Kidney epithelial cell (primary cell): ENCODE measurements at regions not wholly inside any gene's neighbourhood (a gene's known extent, or its start where the extent isn't known, plus 50 kb on each side); places are given as distances from the start of the nearest gene placed in this dataset.
"Not testable (repeated sequence)": the region's sequence is repeated elsewhere in the genome, so short reads cannot be mapped to it uniquely, and the experiment has no call there.

Experiments
- DNase-seq: peaks from one replicate; pipeline ENCODE4 v3.0.0-alpha.2; 2010; ENCODE audit warnings: low read depth
- H3K27me3 ChIP-seq: 2 replicates; pipeline ENCODE4 v1.6.0; 2011; ENCODE audit warnings: low read length; ENCODE audit not compliant: control insufficient read depth, insufficient read depth
- H3K36me3 ChIP-seq: 2 replicates; pipeline ENCODE4 v1.5.1; 2011; ENCODE audit warnings: low read length; ENCODE audit not compliant: control insufficient read depth, insufficient read depth
- H3K4me3 ChIP-seq: 2 replicates; pipeline ENCODE4 v1.5.1; 2011; ENCODE audit warnings: low read depth, mild to moderate bottlenecking, control low read depth, low read length
- CTCF ChIP-seq: IDR thresholded peaks from 2 replicates; pipeline ENCODE4 v1.5.1; 2011; ENCODE audit warnings: mild to moderate bottlenecking, moderate library complexity, low read length, control low read depth, inconsistent platforms; ENCODE audit not compliant: insufficient read depth, poor library complexity, severe bottlenecking

DNA sequence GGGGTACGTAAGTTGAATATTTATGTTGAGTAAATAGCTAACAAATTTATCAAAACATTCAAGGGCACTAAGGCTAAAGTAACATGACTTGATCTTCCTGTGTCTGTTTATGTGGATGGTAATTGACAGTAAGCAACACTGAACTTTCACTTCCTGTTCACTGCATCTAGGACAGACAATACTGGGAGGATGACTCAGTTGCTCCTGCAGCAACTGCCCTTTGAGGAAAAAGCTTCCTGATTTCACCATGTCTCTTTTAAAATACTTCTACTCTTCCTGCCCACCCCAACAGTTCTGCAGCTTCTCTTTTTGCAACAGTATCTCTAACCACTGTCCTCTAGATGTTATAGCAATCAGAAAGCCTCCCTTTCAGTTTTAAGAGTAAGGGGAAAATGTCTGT, 76.6 kb upstream of the HGF start:
- no peak overlapping the region for H3K4me3 ChIP-seq
- DNase-seq: peak; percentile 26
- H3K36me3 ChIP-seq: no peaks in the 10 kb centered on the region
- H3K27me3 ChIP-seq: no peaks in the 10 kb centered on the region
- no peak for TF ChIP-seq CTCF

GRCh38 chr7:81845744-81846241, 75.9 kb upstream of the HGF start:
- DNase-seq: no peak
- Histone ChIP-seq H3K4me3 (no peak overlapping the region), H3K36me3 (no peaks in the 10 kb centered on the region), H3K27me3 (no peaks in the 10 kb centered on the region)
- TF ChIP-seq CTCF: no peak

DNA sequence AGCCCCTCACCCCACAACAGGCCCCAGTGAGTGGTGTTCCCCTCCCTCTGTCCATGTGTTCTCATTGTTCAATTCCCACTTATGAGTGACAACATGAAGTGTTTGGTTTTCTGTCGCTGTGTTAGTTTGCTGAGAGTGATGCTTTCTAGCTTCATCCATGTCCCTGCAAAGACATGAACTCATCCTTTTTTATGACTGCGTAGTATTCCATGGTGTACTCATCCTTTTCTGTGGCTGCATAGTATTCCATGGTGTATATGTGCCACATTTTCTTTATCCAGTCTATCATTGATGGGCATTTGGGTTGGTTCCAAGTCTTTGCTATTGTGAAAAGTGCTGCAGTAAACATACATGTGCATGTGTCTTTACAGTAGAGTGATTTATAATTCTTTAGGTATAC, 73.8 kb upstream of the HGF start:
- DNase-seq, H3K4me3 ChIP-seq, H3K27me3 ChIP-seq, H3K36me3 ChIP-seq: not testable (repeated sequence)

DNA sequence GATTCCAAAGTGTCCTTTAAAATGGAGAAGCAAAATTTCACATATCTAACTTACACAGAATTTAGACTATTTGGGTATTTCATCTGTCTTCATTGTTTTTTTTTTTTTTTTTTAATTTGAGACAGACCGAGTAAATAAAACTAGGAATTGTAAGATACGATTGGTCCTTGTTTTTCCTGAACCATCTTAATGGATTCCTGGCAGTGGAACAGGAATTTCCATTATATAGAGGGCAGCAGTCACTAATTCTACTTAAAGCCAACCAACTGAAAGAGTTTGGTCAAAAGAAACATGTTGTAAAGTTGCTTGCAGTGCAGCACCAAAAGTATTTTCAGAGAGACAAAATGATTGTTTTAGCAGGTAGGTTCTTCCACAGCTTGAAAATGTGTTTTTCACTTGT, 72.5 kb upstream of the HGF start:
- TF ChIP-seq CTCF: no peak
- DNase-seq: no peak

DNA sequence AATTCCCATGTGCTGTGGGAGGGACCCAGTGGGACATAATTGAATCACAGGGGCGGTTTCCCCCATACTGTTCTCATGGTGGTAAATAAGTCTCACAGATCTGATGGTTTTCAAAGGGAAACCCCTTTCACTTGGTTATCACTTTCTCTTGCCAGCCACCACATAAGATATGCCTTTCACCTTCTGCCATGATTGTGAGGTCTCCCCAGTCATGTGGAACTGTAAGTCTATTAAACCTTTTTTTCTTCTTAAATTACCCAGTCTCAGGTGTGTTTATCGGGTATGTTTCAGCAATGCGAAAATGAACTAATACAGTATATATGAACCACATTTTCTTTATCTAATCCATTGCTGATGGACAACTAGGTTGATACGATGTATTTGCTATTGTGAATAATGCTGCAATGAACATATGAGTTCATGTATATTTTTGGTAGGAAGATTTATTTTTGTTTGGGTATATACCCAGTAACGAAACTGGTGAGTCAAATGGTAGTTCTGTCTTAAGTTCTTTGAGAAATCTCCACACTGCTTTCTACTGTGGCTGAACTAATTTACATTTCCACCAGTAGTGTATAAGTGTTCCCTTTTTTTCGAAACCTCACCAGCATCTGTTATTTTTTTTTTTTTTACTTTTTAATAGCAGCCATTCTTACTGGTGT, 70.0 kb upstream of the HGF start:
- Histone ChIP-seq H3K4me3 (no peak overlapping the region), H3K36me3 (no peaks in the 10 kb centered on the region), H3K27me3 (no peaks in the 10 kb centered on the region)
- DNase-seq: no peak
- no peak for TF ChIP-seq CTCF

More for the DNA sequence above, 72.5 kb upstream of the HGF start:
- Histone ChIP-seq H3K36me3 (no peaks in the 10 kb centered on the region), H3K4me3 (no peak overlapping the region), H3K27me3 (no peaks in the 10 kb centered on the region)

DNA sequence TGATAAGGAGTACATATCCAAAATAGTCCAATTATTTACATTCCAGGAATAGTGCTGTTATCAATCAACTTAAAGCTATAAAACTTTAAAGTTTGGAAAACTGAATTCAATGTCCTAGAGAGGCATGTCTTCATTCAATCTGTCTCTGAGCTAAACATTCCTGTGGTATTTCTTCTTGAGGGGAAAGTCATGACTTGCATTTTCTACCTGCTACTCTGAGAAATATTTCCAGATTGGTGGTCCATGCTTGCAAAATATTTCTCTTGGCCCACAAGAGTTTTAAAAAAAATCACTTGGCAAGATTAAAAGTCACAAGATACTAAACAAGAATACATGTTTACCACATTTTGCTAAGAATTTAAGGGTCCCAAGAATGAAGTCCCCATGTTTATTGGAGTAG, 63.6 kb upstream of the HGF start:
- no peak overlapping the region for H3K4me3 ChIP-seq
- no peaks in the 10 kb centered on the region for H3K27me3 ChIP-seq
- H3K36me3 ChIP-seq: no peaks in the 10 kb centered on the region
- TF ChIP-seq CTCF: no peak
- no peak for DNase-seq
